ENCODE measurements at regions not wholly inside any gene's neighbourhood (a gene's known extent, or its start where the extent isn't known, plus 50 kb on each side); places are given as distances from the start of the nearest gene placed in this dataset.

DNA sequence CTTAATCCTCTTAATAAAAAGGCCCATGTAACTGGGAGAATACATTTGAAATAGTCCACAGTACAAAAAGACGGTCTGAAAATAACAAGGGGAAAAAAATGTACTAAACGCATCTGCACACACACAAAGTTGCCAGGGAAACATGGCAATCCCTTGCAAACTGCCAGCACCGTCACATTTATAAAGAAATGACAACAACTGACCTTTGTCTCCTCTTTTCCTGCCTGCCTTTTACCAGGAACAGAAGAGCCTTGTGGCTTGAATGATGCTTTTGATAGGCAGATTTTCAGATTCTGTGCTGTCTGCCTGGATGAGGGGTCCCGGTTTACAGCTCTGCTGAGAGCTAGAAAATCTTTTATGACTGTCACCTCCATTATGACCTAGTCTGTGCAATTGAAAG is 308.6 kb upstream of the ZFP64 start:
- TF ChIP-seq, protein P1, sequence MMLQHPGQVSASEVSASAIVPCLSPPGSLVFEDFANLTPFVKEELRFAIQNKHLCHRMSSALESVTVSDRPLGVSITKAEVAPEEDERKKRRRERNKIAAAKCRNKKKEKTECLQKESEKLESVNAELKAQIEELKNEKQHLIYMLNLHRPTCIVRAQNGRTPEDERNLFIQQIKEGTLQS (IDR thresholded peaks at IDR 0.05), result no peak
- TF ChIP-seq, protein P2, sequence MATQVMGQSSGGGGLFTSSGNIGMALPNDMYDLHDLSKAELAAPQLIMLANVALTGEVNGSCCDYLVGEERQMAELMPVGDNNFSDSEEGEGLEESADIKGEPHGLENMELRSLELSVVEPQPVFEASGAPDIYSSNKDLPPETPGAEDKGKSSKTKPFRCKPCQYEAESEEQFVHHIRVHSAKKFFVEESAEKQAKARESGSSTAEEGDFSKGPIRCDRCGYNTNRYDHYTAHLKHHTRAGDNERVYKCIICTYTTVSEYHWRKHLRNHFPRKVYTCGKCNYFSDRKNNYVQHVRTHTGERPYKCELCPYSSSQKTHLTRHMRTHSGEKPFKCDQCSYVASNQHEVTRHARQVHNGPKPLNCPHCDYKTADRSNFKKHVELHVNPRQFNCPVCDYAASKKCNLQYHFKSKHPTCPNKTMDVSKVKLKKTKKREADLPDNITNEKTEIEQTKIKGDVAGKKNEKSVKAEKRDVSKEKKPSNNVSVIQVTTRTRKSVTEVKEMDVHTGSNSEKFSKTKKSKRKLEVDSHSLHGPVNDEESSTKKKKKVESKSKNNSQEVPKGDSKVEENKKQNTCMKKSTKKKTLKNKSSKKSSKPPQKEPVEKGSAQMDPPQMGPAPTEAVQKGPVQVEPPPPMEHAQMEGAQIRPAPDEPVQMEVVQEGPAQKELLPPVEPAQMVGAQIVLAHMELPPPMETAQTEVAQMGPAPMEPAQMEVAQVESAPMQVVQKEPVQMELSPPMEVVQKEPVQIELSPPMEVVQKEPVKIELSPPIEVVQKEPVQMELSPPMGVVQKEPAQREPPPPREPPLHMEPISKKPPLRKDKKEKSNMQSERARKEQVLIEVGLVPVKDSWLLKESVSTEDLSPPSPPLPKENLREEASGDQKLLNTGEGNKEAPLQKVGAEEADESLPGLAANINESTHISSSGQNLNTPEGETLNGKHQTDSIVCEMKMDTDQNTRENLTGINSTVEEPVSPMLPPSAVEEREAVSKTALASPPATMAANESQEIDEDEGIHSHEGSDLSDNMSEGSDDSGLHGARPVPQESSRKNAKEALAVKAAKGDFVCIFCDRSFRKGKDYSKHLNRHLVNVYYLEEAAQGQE (IDR thresholded peaks at IDR 0.05), result no peak
- TF ChIP-seq, protein P3, sequence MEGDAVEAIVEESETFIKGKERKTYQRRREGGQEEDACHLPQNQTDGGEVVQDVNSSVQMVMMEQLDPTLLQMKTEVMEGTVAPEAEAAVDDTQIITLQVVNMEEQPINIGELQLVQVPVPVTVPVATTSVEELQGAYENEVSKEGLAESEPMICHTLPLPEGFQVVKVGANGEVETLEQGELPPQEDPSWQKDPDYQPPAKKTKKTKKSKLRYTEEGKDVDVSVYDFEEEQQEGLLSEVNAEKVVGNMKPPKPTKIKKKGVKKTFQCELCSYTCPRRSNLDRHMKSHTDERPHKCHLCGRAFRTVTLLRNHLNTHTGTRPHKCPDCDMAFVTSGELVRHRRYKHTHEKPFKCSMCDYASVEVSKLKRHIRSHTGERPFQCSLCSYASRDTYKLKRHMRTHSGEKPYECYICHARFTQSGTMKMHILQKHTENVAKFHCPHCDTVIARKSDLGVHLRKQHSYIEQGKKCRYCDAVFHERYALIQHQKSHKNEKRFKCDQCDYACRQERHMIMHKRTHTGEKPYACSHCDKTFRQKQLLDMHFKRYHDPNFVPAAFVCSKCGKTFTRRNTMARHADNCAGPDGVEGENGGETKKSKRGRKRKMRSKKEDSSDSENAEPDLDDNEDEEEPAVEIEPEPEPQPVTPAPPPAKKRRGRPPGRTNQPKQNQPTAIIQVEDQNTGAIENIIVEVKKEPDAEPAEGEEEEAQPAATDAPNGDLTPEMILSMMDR (IDR thresholded peaks at IDR 0.05; ENCODE audit: low read depth, low read length, missing input control), result no peak
- no peak for TF ChIP-seq SP1 (IDR thresholded peaks at IDR 0.05)
- TF ChIP-seq TAF1 (conservative IDR thresholded peaks at IDR 0.05), result no peak
- TF ChIP-seq, protein P4, sequence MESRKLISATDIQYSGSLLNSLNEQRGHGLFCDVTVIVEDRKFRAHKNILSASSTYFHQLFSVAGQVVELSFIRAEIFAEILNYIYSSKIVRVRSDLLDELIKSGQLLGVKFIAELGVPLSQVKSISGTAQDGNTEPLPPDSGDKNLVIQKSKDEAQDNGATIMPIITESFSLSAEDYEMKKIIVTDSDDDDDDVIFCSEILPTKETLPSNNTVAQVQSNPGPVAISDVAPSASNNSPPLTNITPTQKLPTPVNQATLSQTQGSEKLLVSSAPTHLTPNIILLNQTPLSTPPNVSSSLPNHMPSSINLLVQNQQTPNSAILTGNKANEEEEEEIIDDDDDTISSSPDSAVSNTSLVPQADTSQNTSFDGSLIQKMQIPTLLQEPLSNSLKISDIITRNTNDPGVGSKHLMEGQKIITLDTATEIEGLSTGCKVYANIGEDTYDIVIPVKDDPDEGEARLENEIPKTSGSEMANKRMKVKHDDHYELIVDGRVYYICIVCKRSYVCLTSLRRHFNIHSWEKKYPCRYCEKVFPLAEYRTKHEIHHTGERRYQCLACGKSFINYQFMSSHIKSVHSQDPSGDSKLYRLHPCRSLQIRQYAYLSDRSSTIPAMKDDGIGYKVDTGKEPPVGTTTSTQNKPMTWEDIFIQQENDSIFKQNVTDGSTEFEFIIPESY (IDR thresholded peaks at IDR 0.05), result no peak
- TF ChIP-seq JUND (IDR thresholded peaks at IDR 0.05), result no peak
- no peak for TF ChIP-seq RXRA (IDR thresholded peaks at IDR 0.05)
- no peak for TF ChIP-seq FOXA2 (IDR thresholded peaks at IDR 0.05)
